Endothelial cell of umbilical vein (primary cell): ENCODE measurements at regions not wholly inside any gene's neighbourhood (a gene's known extent, or its start where the extent isn't known, plus 50 kb on each side); places are given as distances from the start of the nearest gene placed in this dataset.

Source experiments
- BruUV-seq: library from RNA; stranded (reverse); fragments of 400-500 nt; replicated peaks from 2 replicates; lab custom pipeline; 2021; lab: Mats Ljungman, UMichigan
- CTCF ChIA-PET: fragments of 300-600, 350-600 bp; sonication (Branson Sonifier 250); formaldehyde crosslinking; loops from one replicate; lab custom pipeline; 2021; ENCODE audit warnings: antibody characterized with exemption, inconsistent platforms; lab: Charles Lee
- POLR2A ChIA-PET: fragments of 300-600, 350-600 bp; sonication (Branson Sonifier 250); formaldehyde crosslinking; loops from one replicate; lab custom pipeline; 2021; ENCODE audit warnings: antibody characterized with exemption, inconsistent platforms; lab: Charles Lee
- DNase-seq: peaks from one replicate; pipeline ENCODE4 v3.0.0-alpha.2; 2011; ENCODE audit warnings: low read depth, low spot score
- FAIRE-seq: peaks from 2 replicates; lab custom pipeline; 2011; peaks lifted over from hg19 to GRCh38; lab: Jason Lieb, UNC
- H2AFZ ChIP-seq: 2 replicates; pipeline ENCODE4 v1.6.0; 2012; ENCODE audit warnings: low read depth, low read length, control low read depth, inconsistent platforms
- H3K27ac ChIP-seq: 2 replicates; pipeline ENCODE4 v1.5.1; 2011; ENCODE audit warnings: low read depth, mild to moderate bottlenecking, control low read depth, low read length, moderate library complexity; ENCODE audit not compliant: insufficient read depth
- H3K27me3 ChIP-seq, 2 experiments: 2 replicates each; pipeline versions ENCODE4 v1.6.0 to v1.6.1; 2011; ENCODE audit warnings: low read length in 2 of 2, mixed read lengths in 1 of 2; ENCODE audit not compliant: control insufficient read depth in 2 of 2, insufficient read depth in 2 of 2
- H3K36me3 ChIP-seq, 2 experiments: 2 replicates in 1 of 2; 3 replicates in 1 of 2; pipeline ENCODE4 v1.5.1; 2011; ENCODE audit warnings: low read length in 2 of 2, mild to moderate bottlenecking in 1 of 2, moderate library complexity in 1 of 2; ENCODE audit not compliant: control insufficient read depth in 2 of 2, insufficient read depth in 2 of 2; ENCODE audit errors: extremely low read depth in 1 of 2
- H3K4me1 ChIP-seq: 3 replicates; pipeline ENCODE4 v1.5.1; 2011; ENCODE audit warnings: mild to moderate bottlenecking, low read length; ENCODE audit not compliant: control insufficient read depth, insufficient read depth; ENCODE audit errors: extremely low read depth
- H3K4me2 ChIP-seq: 2 replicates; pipeline ENCODE4 v1.6.1; 2011; ENCODE audit warnings: low read length, control low read depth, mixed read lengths; ENCODE audit not compliant: insufficient read depth
- H3K4me3 ChIP-seq, 3 experiments: fragments of 200-600 bp in 1 of 3; sonication (generic), shearing (Covaris generic) in 1 of 3; replicated peaks in 1 of 3; 2 replicates each; pipeline ENCODE4 v1.5.1; 2011 to 2016; ENCODE audit warnings: control low read depth in 3 of 3, low read length in 3 of 3, mild to moderate bottlenecking in 2 of 3, inconsistent platforms in 1 of 3, low read depth in 1 of 3, moderate library complexity in 1 of 3; ENCODE audit not compliant: insufficient read depth in 1 of 3
- H3K79me2 ChIP-seq: 2 replicates; pipeline ENCODE4 v1.6.0; 2012; ENCODE audit warnings: low read length, inconsistent platforms; ENCODE audit not compliant: control insufficient read depth, insufficient read depth
- H3K9ac ChIP-seq: replicated peaks from 2 replicates; pipeline ENCODE3; 2011; ENCODE audit warnings: low read length, control low read depth; ENCODE audit not compliant: insufficient read depth; ENCODE audit errors: extremely low read depth
- H3K9me1 ChIP-seq: replicated peaks from 3 replicates; pipeline ENCODE4 v1.6.0; 2011; ENCODE audit warnings: mild to moderate bottlenecking, low read length; ENCODE audit not compliant: control insufficient read depth, insufficient read depth; ENCODE audit errors: extremely low read depth
- H3K9me3 ChIP-seq: replicated peaks from 2 replicates; pipeline ENCODE4 v1.5.1; 2012; ENCODE audit warnings: low read length, inconsistent platforms; ENCODE audit not compliant: control insufficient read depth, insufficient read depth
- H4K20me1 ChIP-seq: replicated peaks from 2 replicates; pipeline ENCODE3; 2011; ENCODE audit warnings: mild to moderate bottlenecking, low read length; ENCODE audit not compliant: control insufficient read depth, insufficient read depth; ENCODE audit errors: extremely low read depth
- CTCF ChIP-seq, 2 donors: IDR thresholded peaks; 1 replicate in 1 of 2; 2 replicates in 1 of 2; pipeline ENCODE4 v1.5.1; 2011; ENCODE audit warnings: low read length in 2 of 2, mild to moderate bottlenecking in 2 of 2, moderate library complexity in 2 of 2, control low read depth in 1 of 2, inconsistent platforms in 1 of 2, low read depth in 1 of 2; ENCODE audit not compliant: insufficient read depth in 1 of 2; ENCODE audit errors: extremely low read depth in 1 of 2
- EZH2 ChIP-seq: IDR thresholded peaks from 2 replicates; pipeline ENCODE4 v1.6.1; 2012; ENCODE audit warnings: borderline replicate concordance, low read depth, mild to moderate bottlenecking, moderate library complexity, low read length, inconsistent platforms; ENCODE audit not compliant: severe bottlenecking
- FOS ChIP-seq: IDR thresholded peaks from 2 replicates; pipeline ENCODE4 v1.6.1; 2011; ENCODE audit warnings: mild to moderate bottlenecking, low read length, moderate library complexity, borderline replicate concordance; ENCODE audit not compliant: insufficient read depth
- GATA2 ChIP-seq: IDR thresholded peaks from 2 replicates; pipeline ENCODE4 v1.7.0; 2011; ENCODE audit warnings: low read depth, mild to moderate bottlenecking, moderate library complexity, mixed read lengths, low read length; ENCODE audit not compliant: insufficient read length, insufficient read depth
- JUN ChIP-seq: IDR thresholded peaks from 2 replicates; pipeline ENCODE4 v1.6.1; 2011; ENCODE audit warnings: borderline replicate concordance, low read depth; ENCODE audit not compliant: insufficient read length, insufficient read depth
- MAX ChIP-seq: IDR thresholded peaks from 2 replicates; pipeline ENCODE4 v1.6.1; 2011; ENCODE audit not compliant: insufficient read depth, insufficient read length
- MYC ChIP-seq: IDR thresholded peaks from one replicate; pipeline ENCODE4 v1.6.1; 2011; ENCODE audit warnings: mild to moderate bottlenecking, low read depth, low read length
- POLR2A ChIP-seq: IDR thresholded peaks from 2 replicates; pipeline ENCODE4 v1.6.1; 2012; ENCODE audit warnings: low read depth, mild to moderate bottlenecking, control low read depth, low read length
- POLR2AphosphoS5 ChIP-seq: IDR thresholded peaks from 2 replicates; pipeline ENCODE4 v1.6.1; 2012; ENCODE audit warnings: low read depth, mild to moderate bottlenecking, control low read depth, low read length, moderate library complexity; ENCODE audit not compliant: insufficient read depth
- dilution Hi-C: fragments of 300-500 bp; cut with MboI; formaldehyde crosslinking; loops from one replicate; pipeline ENCODE4 v1.15.0; 2019; ENCODE audit warnings: low sequenced_read_pairs; ENCODE audit not compliant: extremely low pct_ligation_motif_present
- intact Hi-C: fragments of 100-400 bp; cut with micrococcal nuclease; formaldehyde crosslinking; loops from one replicate; pipeline ENCODE4 v1.10.0; 2022

- intact Hi-C loops (no loop called here), dilution Hi-C loops (no loop called here)
- no peaks in the 10 kb centered on the region for H3K36me3 ChIP-seq
- POLR2A ChIA-PET = no interaction called here
- no peak for FAIRE-seq
- H3K27me3 ChIP-seq = no peaks in the 10 kb centered on the region
- DNase-seq = no peak
- H3K9me1 ChIP-seq = no peaks in the 10 kb centered on the region
- CTCF ChIA-PET = no interaction called here
- BruUV-seq = no TSS peak
- H4K20me1 ChIP-seq = no peaks in the 10 kb centered on the region
- no peak overlapping the region for H3K4me2 ChIP-seq
- no peak overlapping the region for H3K4me3 ChIP-seq
- no peak overlapping the region for H3K27ac ChIP-seq
- no peaks in the 10 kb centered on the region for H3K4me1 ChIP-seq
- H3K79me2 ChIP-seq = no peaks in the 10 kb centered on the region
- H2AFZ ChIP-seq = no peak overlapping the region
- H3K9me3 ChIP-seq = no peaks in the 10 kb centered on the region
- H3K9ac ChIP-seq = no peak overlapping the region
- TF ChIP-seq CTCF (IDR thresholded peaks at IDR 0.05; ENCODE audit: extremely low read depth in 1 of 2, insufficient read depth in 1 of 2, low read depth in 1 of 2, low read length in 2 of 2) (no peak), FOS (no peak), POLR2AphosphoS5 (no peak), JUN (no peak), GATA2 (no peak), POLR2A (no peak), MYC (no peak), MAX (no peak), EZH2 (no peak)
Measured at GRCh38 chr6:120103618-120104017, 754.1 kb upstream of the MAN1A1 start.
